ENCODE measurements at regions not wholly inside any gene's neighbourhood (a gene's known extent, or its start where the extent isn't known, plus 50 kb on each side); places are given as distances from the start of the nearest gene placed in this dataset.

- H3K4me3 ChIP-seq (replicated peaks in 1 of 3; ENCODE audit: insufficient read depth in 1 of 3, low read depth in 2 of 3, low read length in 3 of 3) = no peak overlapping the region
- H3K27me3 ChIP-seq (ENCODE audit: control insufficient read depth in 1 of 2, insufficient read depth in 2 of 2, low read length in 2 of 2) = no peaks in the 10 kb centered on the region; a peak in 1 of 5 replicates
- H2AFZ ChIP-seq (ENCODE audit: low read length) = no peak overlapping the region
- no peaks in the 10 kb centered on the region for H4K20me1 ChIP-seq (ENCODE audit: insufficient read depth, low read length)
- H3K79me2 ChIP-seq (ENCODE audit: insufficient read depth, low read length) = no peaks in the 10 kb centered on the region
- POLR2A ChIA-PET = no interaction called here
- intact Hi-C loops (cut with micrococcal nuclease; ENCODE audit: unreplicated experiment) = no loop called here
- no peak overlapping the region for H3K4me2 ChIP-seq (ENCODE audit: low read depth, low read length)
- no peaks in the 10 kb centered on the region for H3K36me3 ChIP-seq (replicated peaks in 1 of 2; ENCODE audit: control insufficient read depth in 1 of 2, insufficient read depth in 2 of 2, low read length in 2 of 2)
- BruUV-seq (replicated peaks) = no TSS peak
- no peak overlapping the region for H3K9ac ChIP-seq (ENCODE audit: insufficient read depth, low read depth, low read length)
- ATAC-seq (no peak), FAIRE-seq (no peak), DNase-seq (ENCODE audit: low spot score) (no peak)
- no peaks in the 10 kb centered on the region for H3K4me1 ChIP-seq (ENCODE audit: insufficient read depth, low read length)
- in situ Hi-C loops (cut with HindIII; ENCODE audit: extremely low pct_ligation_motif_present, low pct_unique_long_range_greater_than_20kb) = no loop called here
- H3K9me3 ChIP-seq (ENCODE audit: low read length) = no peaks in the 10 kb centered on the region
- H3K27ac ChIP-seq (ENCODE audit: extremely low read length, insufficient read depth, low read length) = no peak overlapping the region
- CTCF ChIA-PET (ENCODE audit: low intra/inter-chr PET ratio, low total read pairs) = no interaction called here
- no peak for TF ChIP-seq USF2 (IDR thresholded peaks at IDR 0.05; ENCODE audit: low read depth, low read length)
- TF ChIP-seq USF2 (CRISPR knock-in tag; IDR thresholded peaks at IDR 0.05; ENCODE audit: borderline replicate concordance) = no peak
- no peak for TF ChIP-seq ZNF607 (CRISPR knock-in tag; IDR thresholded peaks at IDR 0.05; ENCODE audit: borderline replicate concordance)
- TF ChIP-seq PRDM10 (CRISPR knock-in tag; IDR thresholded peaks at IDR 0.05; ENCODE audit: low read depth) = no peak
- TF ChIP-seq MED1 (CRISPR knock-in tag; IDR thresholded peaks at IDR 0.05) = no peak
- TF ChIP-seq ZNF12 (CRISPR knock-in tag; IDR thresholded peaks at IDR 0.05) = no peak
- no peak for TF ChIP-seq ZFP82 (CRISPR knock-in tag; IDR thresholded peaks at IDR 0.05; ENCODE audit: borderline replicate concordance)
- TF ChIP-seq E2F2 (CRISPR knock-in tag; IDR thresholded peaks at IDR 0.05; ENCODE audit: borderline replicate concordance) = no peak
- no peak for TF ChIP-seq ETV6 (CRISPR knock-in tag; conservative IDR thresholded peaks at IDR 0.05)
- TF ChIP-seq ATF6 (CRISPR knock-in tag; conservative IDR thresholded peaks at IDR 0.05) = no peak
- TF ChIP-seq SATB2 (CRISPR knock-in tag; IDR thresholded peaks at IDR 0.05) = no peak
- TF ChIP-seq ZMYM4 (CRISPR knock-in tag; IDR thresholded peaks at IDR 0.05) = no peak
- TF ChIP-seq ZNF430 (CRISPR knock-in tag; IDR thresholded peaks at IDR 0.05) = no peak
- TF ChIP-seq ZNF432 (CRISPR knock-in tag; IDR thresholded peaks at IDR 0.05; ENCODE audit: borderline replicate concordance) = no peak
- no peak for TF ChIP-seq NR2F1 (CRISPR knock-in tag; IDR thresholded peaks at IDR 0.05)
Measured at GRCh38 chr3:21913791-21914190, 162.8 kb upstream of the ZNF385D start.

Data from HepG2 (cell line).